ENCODE measurements at regions not wholly inside any gene's neighbourhood (a gene's known extent, or its start where the extent isn't known, plus 50 kb on each side); places are given as distances from the start of the nearest gene placed in this dataset.

DNA sequence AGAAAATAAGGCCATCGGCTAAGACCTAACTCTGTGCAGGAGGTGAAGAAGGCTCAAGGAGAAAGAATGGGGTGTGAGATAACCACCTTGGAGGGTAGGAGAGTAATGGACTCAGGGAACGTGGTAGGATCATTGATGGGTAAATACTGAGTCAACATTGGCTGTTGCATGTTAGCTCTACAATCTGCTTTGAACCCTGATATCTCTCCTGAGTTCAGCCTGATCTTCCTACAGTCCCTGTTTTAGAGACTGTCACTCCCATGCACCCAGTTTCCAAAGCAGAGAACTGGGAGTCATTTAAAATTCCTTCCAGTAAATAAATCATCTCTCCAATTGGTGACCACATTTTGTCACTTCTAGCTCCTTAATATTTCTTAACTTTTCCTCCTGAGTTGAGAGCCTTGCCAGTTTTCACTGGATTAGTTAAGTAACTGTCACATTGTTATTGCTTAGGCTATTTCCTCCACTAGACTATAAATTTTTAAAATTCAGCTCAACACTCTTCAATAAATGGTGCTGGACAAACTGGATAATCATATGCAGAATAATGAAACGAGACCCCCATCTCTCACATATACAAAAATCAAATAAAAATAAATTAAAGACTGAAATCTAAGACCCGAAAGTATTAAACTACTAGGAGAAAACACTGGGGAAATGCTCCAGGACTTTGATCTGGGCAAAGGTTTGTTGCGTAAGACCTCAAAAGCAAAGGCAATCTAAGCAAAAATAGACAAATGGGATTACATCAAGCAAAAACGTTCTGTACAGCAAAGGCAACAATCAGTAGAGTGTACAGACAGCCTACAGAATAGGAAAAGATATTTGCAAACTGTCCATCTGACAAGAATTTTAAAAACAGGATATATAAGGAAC, 138.9 kb upstream of the TMEM170B start (continued):
- TF ChIP-seq CEBPB (IDR thresholded peaks at IDR 0.05; ENCODE audit: borderline replicate concordance, low read depth, low read length) = peak; percentile 100
- no peak for TF ChIP-seq ZNF615 (CRISPR knock-in tag; IDR thresholded peaks at IDR 0.05; ENCODE audit: borderline replicate concordance)
- TF ChIP-seq FOXK1 (CRISPR knock-in tag; IDR thresholded peaks at IDR 0.05; ENCODE audit: borderline replicate concordance, low read depth) = peak; percentile 65; the same call in 1 of the 2 replicates
- no peak for TF ChIP-seq ZFP62 (CRISPR knock-in tag; IDR thresholded peaks at IDR 0.05)
- TF ChIP-seq, protein P1, sequence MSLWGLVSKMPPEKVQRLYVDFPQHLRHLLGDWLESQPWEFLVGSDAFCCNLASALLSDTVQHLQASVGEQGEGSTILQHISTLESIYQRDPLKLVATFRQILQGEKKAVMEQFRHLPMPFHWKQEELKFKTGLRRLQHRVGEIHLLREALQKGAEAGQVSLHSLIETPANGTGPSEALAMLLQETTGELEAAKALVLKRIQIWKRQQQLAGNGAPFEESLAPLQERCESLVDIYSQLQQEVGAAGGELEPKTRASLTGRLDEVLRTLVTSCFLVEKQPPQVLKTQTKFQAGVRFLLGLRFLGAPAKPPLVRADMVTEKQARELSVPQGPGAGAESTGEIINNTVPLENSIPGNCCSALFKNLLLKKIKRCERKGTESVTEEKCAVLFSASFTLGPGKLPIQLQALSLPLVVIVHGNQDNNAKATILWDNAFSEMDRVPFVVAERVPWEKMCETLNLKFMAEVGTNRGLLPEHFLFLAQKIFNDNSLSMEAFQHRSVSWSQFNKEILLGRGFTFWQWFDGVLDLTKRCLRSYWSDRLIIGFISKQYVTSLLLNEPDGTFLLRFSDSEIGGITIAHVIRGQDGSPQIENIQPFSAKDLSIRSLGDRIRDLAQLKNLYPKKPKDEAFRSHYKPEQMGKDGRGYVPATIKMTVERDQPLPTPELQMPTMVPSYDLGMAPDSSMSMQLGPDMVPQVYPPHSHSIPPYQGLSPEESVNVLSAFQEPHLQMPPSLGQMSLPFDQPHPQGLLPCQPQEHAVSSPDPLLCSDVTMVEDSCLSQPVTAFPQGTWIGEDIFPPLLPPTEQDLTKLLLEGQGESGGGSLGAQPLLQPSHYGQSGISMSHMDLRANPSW (CRISPR knock-in tag; IDR thresholded peaks at IDR 0.05; ENCODE audit: borderline replicate concordance) = peak; percentile 58; the same call in 1 of the 2 replicates
- TF ChIP-seq, protein P2, sequence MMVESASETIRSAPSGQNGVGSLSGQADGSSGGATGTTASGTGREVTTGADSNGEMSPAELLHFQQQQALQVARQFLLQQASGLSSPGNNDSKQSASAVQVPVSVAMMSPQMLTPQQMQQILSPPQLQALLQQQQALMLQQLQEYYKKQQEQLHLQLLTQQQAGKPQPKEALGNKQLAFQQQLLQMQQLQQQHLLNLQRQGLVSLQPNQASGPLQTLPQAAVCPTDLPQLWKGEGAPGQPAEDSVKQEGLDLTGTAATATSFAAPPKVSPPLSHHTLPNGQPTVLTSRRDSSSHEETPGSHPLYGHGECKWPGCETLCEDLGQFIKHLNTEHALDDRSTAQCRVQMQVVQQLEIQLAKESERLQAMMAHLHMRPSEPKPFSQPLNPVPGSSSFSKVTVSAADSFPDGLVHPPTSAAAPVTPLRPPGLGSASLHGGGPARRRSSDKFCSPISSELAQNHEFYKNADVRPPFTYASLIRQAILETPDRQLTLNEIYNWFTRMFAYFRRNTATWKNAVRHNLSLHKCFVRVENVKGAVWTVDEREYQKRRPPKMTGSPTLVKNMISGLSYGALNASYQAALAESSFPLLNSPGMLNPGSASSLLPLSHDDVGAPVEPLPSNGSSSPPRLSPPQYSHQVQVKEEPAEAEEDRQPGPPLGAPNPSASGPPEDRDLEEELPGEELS (CRISPR knock-in tag; IDR thresholded peaks at IDR 0.05) = peak; percentile 80
- peak; percentile 41 to 45; a peak in 2 of 4 replicates for TF ChIP-seq POLR2A (IDR thresholded peaks at IDR 0.05; ENCODE audit: insufficient read depth in 1 of 2, low read depth in 2 of 2, low read length in 2 of 2)
- peak; percentile 43; the same call in 1 of the 2 replicates for TF ChIP-seq ZNF317 (CRISPR knock-in tag; IDR thresholded peaks at IDR 0.05)
- TF ChIP-seq HNRNPH1 (optimal IDR thresholded peaks at IDR 0.05; ENCODE audit: low read depth, low read length) = no peak
- TF ChIP-seq POLR2AphosphoS5 (IDR thresholded peaks at IDR 0.05; ENCODE audit: low read depth, low read length) = peak; percentile 16
- TF ChIP-seq ZNF557 (CRISPR knock-in tag; IDR thresholded peaks at IDR 0.05) = peak; percentile 67; the same call in 1 of the 2 replicates
- peak; percentile 55 for TF ChIP-seq HDAC1 (CRISPR knock-in tag; IDR thresholded peaks at IDR 0.05)
- TF ChIP-seq, protein P3, sequence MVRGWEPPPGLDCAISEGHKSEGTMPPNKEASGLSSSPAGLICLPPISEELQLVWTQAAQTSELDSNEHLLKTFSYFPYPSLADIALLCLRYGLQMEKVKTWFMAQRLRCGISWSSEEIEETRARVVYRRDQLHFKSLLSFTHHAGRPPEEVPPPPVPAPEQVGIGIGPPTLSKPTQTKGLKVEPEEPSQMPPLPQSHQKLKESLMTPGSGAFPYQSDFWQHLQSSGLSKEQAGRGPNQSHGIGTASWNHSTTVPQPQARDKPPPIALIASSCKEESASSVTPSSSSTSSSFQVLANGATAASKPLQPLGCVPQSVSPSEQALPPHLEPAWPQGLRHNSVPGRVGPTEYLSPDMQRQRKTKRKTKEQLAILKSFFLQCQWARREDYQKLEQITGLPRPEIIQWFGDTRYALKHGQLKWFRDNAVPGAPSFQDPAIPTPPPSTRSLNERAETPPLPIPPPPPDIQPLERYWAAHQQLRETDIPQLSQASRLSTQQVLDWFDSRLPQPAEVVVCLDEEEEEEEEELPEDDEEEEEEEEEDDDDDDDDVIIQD (CRISPR knock-in tag; IDR thresholded peaks at IDR 0.05; ENCODE audit: low read depth) = peak; percentile 93
- no peak; the same call in 1 of the 2 replicates for TF ChIP-seq SP5 (CRISPR knock-in tag; IDR thresholded peaks at IDR 0.05; ENCODE audit: borderline replicate concordance, low read depth)
- TF ChIP-seq HNF4G (IDR thresholded peaks at IDR 0.05; ENCODE audit: borderline replicate concordance, low read depth, low read length) = peak; percentile 100
- TF ChIP-seq HNF4G (CRISPR knock-in tag; IDR thresholded peaks at IDR 0.05; ENCODE audit: borderline replicate concordance, low read depth) = peak; percentile 95
- TF ChIP-seq KLF16 (CRISPR knock-in tag; IDR thresholded peaks at IDR 0.05) = peak in 1 of 2 experiments; percentile 84; a peak in 2 of 4 replicates
- TF ChIP-seq, protein P4, sequence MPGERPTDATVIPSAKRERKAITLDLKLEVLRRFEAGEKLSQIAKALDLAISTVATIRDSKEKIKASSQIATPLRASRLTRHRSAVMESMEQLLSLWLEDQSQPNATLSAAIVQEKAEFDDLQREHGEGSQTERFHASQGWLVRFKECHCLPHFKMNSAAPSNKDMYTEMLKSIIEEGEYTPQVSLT (CRISPR knock-in tag; IDR thresholded peaks at IDR 0.05; ENCODE audit: borderline replicate concordance, low read depth) = no peak
- peak; percentile 65; the same call in 1 of the 2 replicates for TF ChIP-seq TRIM24 (CRISPR knock-in tag; IDR thresholded peaks at IDR 0.05)
- no peak for TF ChIP-seq KDM2A (CRISPR knock-in tag; IDR thresholded peaks at IDR 0.05; ENCODE audit: borderline replicate concordance, low read depth)
- TF ChIP-seq NR2C2 (CRISPR knock-in tag; IDR thresholded peaks at IDR 0.05; ENCODE audit: borderline replicate concordance) = peak; percentile 10; the same call in 1 of the 2 replicates
- peak; percentile 83 for TF ChIP-seq RCOR2 (CRISPR knock-in tag; IDR thresholded peaks at IDR 0.05)
- TF ChIP-seq RFX1 (IDR thresholded peaks at IDR 0.05) = no peak
- 0 out of 2 replicates have a peak, but pooled peaks have one; percentile 4 for TF ChIP-seq SP140L (CRISPR knock-in tag; IDR thresholded peaks at IDR 0.05; ENCODE audit: borderline replicate concordance)

All from HepG2 (cell line).